ENCODE measurements at regions not wholly inside any gene's neighbourhood (a gene's known extent, or its start where the extent isn't known, plus 50 kb on each side); places are given as distances from the start of the nearest gene placed in this dataset.

DNA sequence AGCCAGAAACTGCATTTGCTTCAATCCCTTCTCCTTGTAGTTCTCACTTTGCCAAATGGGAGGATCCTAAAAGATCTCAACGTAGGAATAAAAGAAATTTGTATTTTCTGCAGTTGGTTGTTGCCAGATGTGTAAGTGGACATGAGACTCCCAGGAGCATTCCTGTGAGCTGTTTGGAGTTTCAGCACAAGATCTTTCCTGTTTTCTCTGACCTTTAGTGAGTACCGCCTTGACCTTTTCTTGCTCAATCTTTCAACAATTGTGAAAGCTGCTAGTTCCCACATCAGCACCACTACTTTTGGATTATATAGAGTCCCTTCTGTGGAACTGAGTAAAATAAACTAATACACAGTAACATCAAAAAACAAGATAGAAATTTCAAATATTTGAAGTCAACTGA is 683.8 kb upstream of the PABPC4L start:
- Histone ChIP-seq H3K9me3 (no peaks in the 10 kb centered on the region), H3K27me3 (no peaks in the 10 kb centered on the region), H3K4me1 (no peaks in the 10 kb centered on the region), H3K4me3 (no peak overlapping the region), H3K27ac (no peak overlapping the region), H3K36me3 (no peaks in the 10 kb centered on the region)
- 44 to 52% methylated on average over 2 of the region's 2 CpGs for WGBS, 2 donors
- TF ChIP-seq POLR2A (IDR thresholded peaks at IDR 0.05): no peak
- TF ChIP-seq, protein P1, sequence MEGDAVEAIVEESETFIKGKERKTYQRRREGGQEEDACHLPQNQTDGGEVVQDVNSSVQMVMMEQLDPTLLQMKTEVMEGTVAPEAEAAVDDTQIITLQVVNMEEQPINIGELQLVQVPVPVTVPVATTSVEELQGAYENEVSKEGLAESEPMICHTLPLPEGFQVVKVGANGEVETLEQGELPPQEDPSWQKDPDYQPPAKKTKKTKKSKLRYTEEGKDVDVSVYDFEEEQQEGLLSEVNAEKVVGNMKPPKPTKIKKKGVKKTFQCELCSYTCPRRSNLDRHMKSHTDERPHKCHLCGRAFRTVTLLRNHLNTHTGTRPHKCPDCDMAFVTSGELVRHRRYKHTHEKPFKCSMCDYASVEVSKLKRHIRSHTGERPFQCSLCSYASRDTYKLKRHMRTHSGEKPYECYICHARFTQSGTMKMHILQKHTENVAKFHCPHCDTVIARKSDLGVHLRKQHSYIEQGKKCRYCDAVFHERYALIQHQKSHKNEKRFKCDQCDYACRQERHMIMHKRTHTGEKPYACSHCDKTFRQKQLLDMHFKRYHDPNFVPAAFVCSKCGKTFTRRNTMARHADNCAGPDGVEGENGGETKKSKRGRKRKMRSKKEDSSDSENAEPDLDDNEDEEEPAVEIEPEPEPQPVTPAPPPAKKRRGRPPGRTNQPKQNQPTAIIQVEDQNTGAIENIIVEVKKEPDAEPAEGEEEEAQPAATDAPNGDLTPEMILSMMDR (IDR thresholded peaks at IDR 0.05): no peak
- intact Hi-C loops (cut with DNase I): no loop called here
- DNase-seq: no peak

DNA sequence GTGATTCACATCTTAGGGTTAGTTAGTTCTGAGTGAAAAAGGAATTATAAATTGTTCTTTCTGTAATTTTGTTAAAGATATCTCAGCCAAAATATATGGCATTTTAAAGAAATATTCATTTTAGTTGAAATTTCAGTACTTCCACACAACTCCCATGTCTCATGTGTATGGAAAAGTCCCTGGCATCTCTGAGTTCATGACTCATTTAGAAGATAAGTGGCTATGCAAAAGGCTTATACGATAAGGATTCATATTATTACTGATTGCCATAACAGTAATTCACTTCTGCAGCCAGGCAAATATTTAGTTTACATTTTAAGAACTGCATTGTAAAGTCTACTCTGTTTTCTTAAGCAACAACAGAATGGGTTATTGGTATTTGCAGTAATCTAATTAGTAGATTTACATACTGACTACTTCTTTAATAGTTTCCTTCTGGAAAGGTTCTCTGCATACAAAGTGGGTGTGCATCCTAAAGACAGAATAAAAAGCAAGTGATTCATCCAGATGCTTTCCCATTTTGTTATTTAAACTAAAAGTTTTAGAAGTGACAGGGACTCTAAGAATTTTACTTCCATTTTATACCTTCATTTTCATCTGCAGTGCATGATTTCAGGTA is 682.4 kb upstream of the PABPC4L start:
- no peak overlapping the region for H3K27ac ChIP-seq
- 43 to 73% methylated on average over 1 of the region's 1 CpG for WGBS, 2 donors
- intact Hi-C loops (cut with DNase I): no loop called here
- TF ChIP-seq, protein P1 (IDR thresholded peaks at IDR 0.05): no peak
- TF ChIP-seq POLR2A (IDR thresholded peaks at IDR 0.05): no peak
- no peaks in the 10 kb centered on the region for H3K27me3 ChIP-seq
- DNase-seq: no peak
- no peak overlapping the region for H3K4me3 ChIP-seq
- no peaks in the 10 kb centered on the region for H3K4me1 ChIP-seq
- H3K36me3 ChIP-seq: no peaks in the 10 kb centered on the region
- H3K9me3 ChIP-seq: no peaks in the 10 kb centered on the region

DNA sequence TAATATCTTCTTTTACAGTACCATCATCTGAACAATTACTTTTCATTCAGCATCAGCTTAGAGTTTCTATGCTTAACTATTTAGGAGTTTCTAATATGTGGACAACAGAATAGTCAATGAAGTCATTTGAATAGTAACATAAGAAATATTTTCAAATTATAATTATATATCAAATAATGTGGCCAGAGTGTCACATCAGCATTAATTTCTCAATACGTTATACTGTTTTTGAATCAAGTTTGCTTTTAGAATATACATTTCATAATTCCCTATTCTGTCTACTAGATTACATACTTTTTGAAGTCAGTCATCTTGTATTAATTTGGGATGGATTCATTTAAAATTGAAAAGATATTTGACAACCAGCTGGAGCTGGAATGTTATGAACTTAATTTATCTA is 677.4 kb upstream of the PABPC4L start:
- no peak for TF ChIP-seq POLR2A (IDR thresholded peaks at IDR 0.05)
- TF ChIP-seq, protein P1 (IDR thresholded peaks at IDR 0.05): no peak
- no peaks in the 10 kb centered on the region for H3K36me3 ChIP-seq
- H3K4me1 ChIP-seq: no peaks in the 10 kb centered on the region
- no peak overlapping the region for H3K4me3 ChIP-seq
- no peak for DNase-seq
- no peak overlapping the region for H3K27ac ChIP-seq
- H3K9me3 ChIP-seq: no peaks in the 10 kb centered on the region
- no peaks in the 10 kb centered on the region for H3K27me3 ChIP-seq
- intact Hi-C loops (cut with DNase I): no loop called here
- WGBS, 2 donors: 81 to 95% methylated on average over 1 of the region's 1 CpG

DNA sequence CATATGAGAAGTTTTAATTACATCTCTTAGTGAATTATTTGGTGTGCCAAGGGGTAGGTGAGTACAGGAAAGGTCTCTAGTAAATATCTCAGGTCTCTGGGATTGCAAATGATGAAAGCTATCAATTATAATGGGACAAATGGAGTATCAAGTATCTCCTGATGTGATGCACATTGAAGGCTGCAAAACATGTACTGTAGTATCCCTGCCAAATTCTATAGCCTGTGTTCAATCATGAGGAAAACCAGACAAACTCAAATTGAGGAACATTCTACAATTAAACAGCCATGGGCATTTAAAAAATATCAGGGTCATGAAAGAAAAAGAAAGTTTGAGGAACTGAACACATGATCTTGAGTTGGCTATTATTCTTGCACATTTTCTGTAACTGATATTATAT is 665.4 kb upstream of the PABPC4L start:
- no peak overlapping the region for H3K4me3 ChIP-seq
- no peaks in the 10 kb centered on the region for H3K4me1 ChIP-seq
- H3K27ac ChIP-seq: no peak overlapping the region
- H3K9me3 ChIP-seq: no peaks in the 10 kb centered on the region
- H3K36me3 ChIP-seq: no peaks in the 10 kb centered on the region
- TF ChIP-seq, protein P1 (IDR thresholded peaks at IDR 0.05): no peak
- no peak for TF ChIP-seq POLR2A (IDR thresholded peaks at IDR 0.05)
- no peaks in the 10 kb centered on the region for H3K27me3 ChIP-seq
- DNase-seq: no peak
- intact Hi-C loops (cut with DNase I): no loop called here

DNA sequence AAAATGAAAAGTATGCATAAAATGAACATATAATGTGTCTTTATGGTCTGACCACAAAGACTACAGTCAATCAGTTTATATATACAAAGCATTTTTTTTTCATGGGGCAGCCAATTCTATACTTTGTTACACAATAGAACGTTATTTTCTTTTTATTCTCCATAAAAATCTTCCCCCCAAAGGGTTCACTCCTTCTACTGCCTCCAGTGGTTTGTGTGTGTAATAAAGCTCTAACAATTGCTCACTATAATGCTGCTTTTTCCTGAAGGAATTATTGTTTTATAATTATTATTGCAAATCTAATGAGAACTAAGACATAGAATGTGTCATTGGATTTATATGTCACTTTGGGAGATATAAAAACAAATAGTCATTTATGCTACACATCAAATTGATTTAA is 664.1 kb upstream of the PABPC4L start:
- H3K27me3 ChIP-seq: no peaks in the 10 kb centered on the region
- no peaks in the 10 kb centered on the region for H3K36me3 ChIP-seq
- no peaks in the 10 kb centered on the region for H3K9me3 ChIP-seq
- WGBS, 2 donors: 51 to 53% methylated on average over 1 of the region's 1 CpG
- TF ChIP-seq, protein P1 (IDR thresholded peaks at IDR 0.05): no peak
- no peak for TF ChIP-seq POLR2A (IDR thresholded peaks at IDR 0.05)
- H3K4me3 ChIP-seq: no peak overlapping the region
- H3K4me1 ChIP-seq: no peaks in the 10 kb centered on the region
- H3K27ac ChIP-seq: no peak overlapping the region
- intact Hi-C loops (cut with DNase I): no loop called here
- no peak for DNase-seq
